H1 (cell line): ENCODE measurements at regions not wholly inside any gene's neighbourhood (a gene's known extent, or its start where the extent isn't known, plus 50 kb on each side); places are given as distances from the start of the nearest gene placed in this dataset.

Source experiments
- BRCA1 ChIP-seq: IDR thresholded peaks from 2 replicates; pipeline ENCODE4 v1.6.1; 2012; ENCODE audit warnings: low read depth, low read length, improper control_type of control experiment
- CBX8 ChIP-seq: fragments of 300-800, 300-1000 bp; sonication (generic); IDR thresholded peaks from 2 replicates; pipeline ENCODE4 v1.7.1; 2016; ENCODE audit warnings: low read depth, low read length, borderline replicate concordance
- EZH2 ChIP-seq: fragments of 200-600 bp; sonication (generic); IDR thresholded peaks from 2 replicates; pipeline ENCODE4 v1.7.1; 2012; ENCODE audit warnings: low read depth, mild to moderate bottlenecking, moderate library complexity, low read length, inconsistent platforms; ENCODE audit not compliant: severe bottlenecking
- GABPA ChIP-seq: IDR thresholded peaks from 2 replicates; pipeline ENCODE4 v1.6.1; 2011; ENCODE audit warnings: mild to moderate bottlenecking, low read length, moderate library complexity, borderline replicate concordance; ENCODE audit not compliant: insufficient read depth
- JUN ChIP-seq: IDR thresholded peaks from 2 replicates; pipeline ENCODE4 v1.6.1; 2011; ENCODE audit warnings: low read depth, mild to moderate bottlenecking, improper control_type of control experiment, low read length
- MAX ChIP-seq: IDR thresholded peaks from 2 replicates; pipeline ENCODE4 v1.6.1; 2012; ENCODE audit warnings: inconsistent platforms
- POLR2A ChIP-seq, 2 experiments: IDR thresholded peaks; 1 replicate in 1 of 2; 2 replicates in 1 of 2; pipeline ENCODE4 v1.6.1; 2011; ENCODE audit warnings: low read depth in 2 of 2, low read length in 2 of 2, mild to moderate bottlenecking in 2 of 2; ENCODE audit errors: control extremely low read depth in 1 of 2
- SP1 ChIP-seq: IDR thresholded peaks from 2 replicates; pipeline ENCODE4 v1.6.1; 2011; ENCODE audit warnings: low read depth, low read length

- TF ChIP-seq GABPA: no peak
- no peak for TF ChIP-seq BRCA1
- TF ChIP-seq POLR2A (IDR thresholded peaks at IDR 0.05; ENCODE audit: control extremely low read depth in 1 of 2, low read depth in 2 of 2, low read length in 2 of 2): no peak
- no peak for TF ChIP-seq CBX8
- no peak for TF ChIP-seq EZH2
- no peak for TF ChIP-seq SP1
- no peak for TF ChIP-seq MAX
- TF ChIP-seq JUN: no peak
These were observed 72.1 kb downstream of the SLITRK1 start for GRCh38 chr13:83810136-83810535.
